Thyroid gland (tissue), 4 donors: ENCODE measurements at regions not wholly inside any gene's neighbourhood (a gene's known extent, or its start where the extent isn't known, plus 50 kb on each side); places are given as distances from the start of the nearest gene placed in this dataset.

ENCODE experiments used
- CTCF ChIP-seq, 6 experiments: fragments of 200-600 bp in 3 of 6; fragments of 450-650 bp in 3 of 6; sonication (generic) in 3 of 6; IDR thresholded peaks; one replicate each; pipeline ENCODE4 v1.5.1; 2016 to 2019; ENCODE audit warnings: antibody characterized with exemption in 6 of 6, mild to moderate bottlenecking in 2 of 6, inconsistent platforms in 1 of 6, moderate library complexity in 1 of 6
- POLR2A ChIP-seq, 2 donors: fragments of 450-650 bp; IDR thresholded peaks; one replicate each; pipeline ENCODE4 v1.6.1; 2017; ENCODE audit warnings: antibody characterized with exemption in 2 of 2, mild to moderate bottlenecking in 2 of 2, moderate library complexity in 1 of 2

GRCh38 chr11:119520400-119520799, 97.4 kb upstream of the THY1 start:
- no peak for TF ChIP-seq CTCF (IDR thresholded peaks at IDR 0.05)
- no peak for TF ChIP-seq POLR2A (IDR thresholded peaks at IDR 0.05)
